OCI-LY7 (cell line): ENCODE measurements at regions not wholly inside any gene's neighbourhood (a gene's known extent, or its start where the extent isn't known, plus 50 kb on each side); places are given as distances from the start of the nearest gene placed in this dataset.

Experiments used
- BruUV-seq: library from RNA; stranded (reverse); fragments of 400-500 nt; replicated peaks from 2 replicates; lab custom pipeline; 2021; lab: Mats Ljungman, UMichigan
- CTCF ChIA-PET: fragments of 300-600 bp; sonication (Branson Sonifier 250); formaldehyde crosslinking; loops from one replicate; lab custom pipeline; 2022; ENCODE audit warnings: antibody characterized with exemption; ENCODE audit not compliant: unreplicated experiment; lab: Charles Lee
- POLR2A ChIA-PET: fragments of 300-600 bp; sonication (Branson Sonifier 250); formaldehyde crosslinking; loops from one replicate; lab custom pipeline; 2022; ENCODE audit warnings: antibody characterized with exemption; lab: Charles Lee
- DNase-seq: peaks from one replicate; pipeline ENCODE4 v3.0.0-alpha.2; 2015; ENCODE audit warnings: low spot score
- H2AFZ ChIP-seq: fragments of 200-600 bp; sonication (generic), shearing (Covaris generic); 2 replicates; pipeline ENCODE4 v1.6.1; 2014; ENCODE audit warnings: mild to moderate bottlenecking, antibody characterized with exemption, low read length, moderate library complexity
- H3K27ac ChIP-seq: fragments of 200-600 bp; sonication (generic); 2 replicates; pipeline ENCODE4 v1.5.1; 2014; ENCODE audit warnings: mixed run types, low read depth, mild to moderate bottlenecking, moderate library complexity, low read length, inconsistent platforms; ENCODE audit not compliant: poor library complexity, severe bottlenecking
- H3K36me3 ChIP-seq: fragments of 200-600 bp; sonication (generic); 2 replicates; pipeline ENCODE4 v1.6.1; 2014; ENCODE audit warnings: mild to moderate bottlenecking, antibody characterized with exemption, low read length, moderate library complexity, mixed read lengths; ENCODE audit not compliant: insufficient read depth
- H3K4me1 ChIP-seq: fragments of 200-600 bp; sonication (generic); 2 replicates; pipeline ENCODE4 v1.5.1; 2014; ENCODE audit warnings: mild to moderate bottlenecking, low read length; ENCODE audit not compliant: insufficient read depth, poor library complexity, severe bottlenecking
- H3K4me2 ChIP-seq: fragments of 200-600 bp; sonication (generic); 2 replicates; pipeline ENCODE4 v1.6.1; 2014; ENCODE audit warnings: mild to moderate bottlenecking, low read length
- H3K4me3 ChIP-seq: fragments of 200-600 bp; sonication (generic); 2 replicates; pipeline ENCODE4 v1.5.1; 2014; ENCODE audit warnings: mild to moderate bottlenecking, low read depth, low read length; ENCODE audit not compliant: poor library complexity, severe bottlenecking
- H3K79me2 ChIP-seq: fragments of 200-600 bp; sonication (generic); 2 replicates; pipeline ENCODE4 v1.6.1; 2016; ENCODE audit warnings: low read depth, mild to moderate bottlenecking, low read length, moderate library complexity, mixed read lengths; ENCODE audit not compliant: insufficient read depth
- H3K9me2 ChIP-seq: fragments of 200-600 bp; sonication (generic); 2 replicates; pipeline ENCODE4 v1.6.1; 2016; ENCODE audit warnings: mild to moderate bottlenecking, low read length, mixed read lengths; ENCODE audit not compliant: insufficient read depth
- H3K9me3 ChIP-seq: fragments of 200-600 bp; sonication (generic); 2 replicates; pipeline ENCODE4 v1.6.1; 2014; ENCODE audit warnings: mild to moderate bottlenecking, mixed run types, low read length, mixed read lengths
- H4K20me1 ChIP-seq: fragments of 200-600 bp; sonication (generic); 2 replicates; pipeline ENCODE4 v1.6.1; 2014; ENCODE audit warnings: mild to moderate bottlenecking, antibody characterized with exemption, low read length, moderate library complexity, mixed read lengths; ENCODE audit not compliant: insufficient read depth
- EZH2phosphoT487 ChIP-seq: fragments of 200-600 bp; sonication (generic); IDR thresholded peaks from 2 replicates; pipeline ENCODE4 v1.6.1; 2018; ENCODE audit warnings: low read depth, borderline replicate concordance, mild to moderate bottlenecking, mixed run types, antibody characterized with exemption, low read length, moderate library complexity, mixed read lengths
- intact Hi-C: fragments of 100-400 bp; cut with micrococcal nuclease; formaldehyde crosslinking; loops from one replicate; pipeline ENCODE4 v1.10.0; 2022; ENCODE audit not compliant: unreplicated experiment
- TF ChIP-seq, protein P1 (sequence below): fragments of 200-600 bp; sonication (generic); conservative IDR thresholded peaks from 2 replicates; pipeline ENCODE4 v1.5.1; 2014; ENCODE audit warnings: mild to moderate bottlenecking, antibody characterized with exemption, low read length, moderate library complexity, mixed read lengths

- Histone ChIP-seq H3K79me2 (no peaks in the 10 kb centered on the region), H4K20me1 (no peaks in the 10 kb centered on the region), H3K9me3 (no peaks in the 10 kb centered on the region), H2AFZ (no peak overlapping the region), H3K36me3 (no peaks in the 10 kb centered on the region), H3K27ac (no peak overlapping the region), H3K4me3 (no peak overlapping the region), H3K4me2 (no peak overlapping the region), H3K4me1 (no peaks in the 10 kb centered on the region), H3K9me2 (no peaks in the 10 kb centered on the region)
- intact Hi-C loops = no loop called here
- POLR2A ChIA-PET = no interaction called here
- BruUV-seq = no TSS peak
- TF ChIP-seq, protein P1, sequence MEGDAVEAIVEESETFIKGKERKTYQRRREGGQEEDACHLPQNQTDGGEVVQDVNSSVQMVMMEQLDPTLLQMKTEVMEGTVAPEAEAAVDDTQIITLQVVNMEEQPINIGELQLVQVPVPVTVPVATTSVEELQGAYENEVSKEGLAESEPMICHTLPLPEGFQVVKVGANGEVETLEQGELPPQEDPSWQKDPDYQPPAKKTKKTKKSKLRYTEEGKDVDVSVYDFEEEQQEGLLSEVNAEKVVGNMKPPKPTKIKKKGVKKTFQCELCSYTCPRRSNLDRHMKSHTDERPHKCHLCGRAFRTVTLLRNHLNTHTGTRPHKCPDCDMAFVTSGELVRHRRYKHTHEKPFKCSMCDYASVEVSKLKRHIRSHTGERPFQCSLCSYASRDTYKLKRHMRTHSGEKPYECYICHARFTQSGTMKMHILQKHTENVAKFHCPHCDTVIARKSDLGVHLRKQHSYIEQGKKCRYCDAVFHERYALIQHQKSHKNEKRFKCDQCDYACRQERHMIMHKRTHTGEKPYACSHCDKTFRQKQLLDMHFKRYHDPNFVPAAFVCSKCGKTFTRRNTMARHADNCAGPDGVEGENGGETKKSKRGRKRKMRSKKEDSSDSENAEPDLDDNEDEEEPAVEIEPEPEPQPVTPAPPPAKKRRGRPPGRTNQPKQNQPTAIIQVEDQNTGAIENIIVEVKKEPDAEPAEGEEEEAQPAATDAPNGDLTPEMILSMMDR = no peak
- no peak for TF ChIP-seq EZH2phosphoT487
- DNase-seq = no peak
- CTCF ChIA-PET = no interaction called here
Measured at GRCh38 chr16:56134790-56135189, 56.5 kb upstream of the GNAO1 start.

- intact Hi-C loops = no loop called here
- no peak overlapping the region for H3K27ac ChIP-seq
- no TSS peak for BruUV-seq
- TF ChIP-seq, protein P1 = no peak
- no peak for TF ChIP-seq EZH2phosphoT487
- no peak overlapping the region for H3K4me3 ChIP-seq
- H2AFZ ChIP-seq = no peak overlapping the region
- ChIA-PET CTCF (no interaction called here), POLR2A (interaction anchor here (0.5 to 0.9 kb wide), 2 partner anchors 13 to 366 kb away, joined by 3 to 4 read pairs; no protein-coding TSS in a partner anchor)
- H3K9me2 ChIP-seq = no peaks in the 10 kb centered on the region
- DNase-seq = no peak
- H3K36me3 ChIP-seq = no peaks in the 10 kb centered on the region
- no peaks in the 10 kb centered on the region for H3K4me1 ChIP-seq
- no peaks in the 10 kb centered on the region for H3K79me2 ChIP-seq
- no peaks in the 10 kb centered on the region for H3K9me3 ChIP-seq
- no peak overlapping the region for H3K4me2 ChIP-seq
- no peaks in the 10 kb centered on the region for H4K20me1 ChIP-seq
Measured at GRCh38 chr16:56125922-56126321, 65.4 kb upstream of the GNAO1 start.

DNA sequence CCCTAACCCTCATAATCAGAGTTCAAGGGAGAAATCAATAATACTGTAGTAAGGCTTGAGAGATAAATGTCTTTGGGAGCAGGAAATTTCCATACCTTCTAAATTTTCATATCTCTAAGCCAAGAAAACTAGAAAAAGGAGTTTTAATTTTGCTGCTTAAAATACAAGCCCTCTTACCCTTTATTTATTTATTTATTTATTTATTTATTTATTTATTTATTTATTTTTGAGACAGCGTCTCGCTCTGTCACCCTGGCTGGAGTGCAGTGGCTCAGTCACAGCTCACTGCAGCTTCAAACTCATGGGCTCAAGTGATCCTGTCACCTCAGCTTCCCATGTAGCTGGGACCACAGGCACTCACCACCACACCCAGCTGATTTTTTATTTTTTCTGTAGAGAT, 69.0 kb upstream of the GNAO1 start:
- no peak for DNase-seq
- POLR2A ChIA-PET = interaction anchor here (1.1 to 1.4 kb wide), 2 partner anchors 8 to 157 kb away, joined by 3 read pairs; no protein-coding TSS in a partner anchor
- no peaks in the 10 kb centered on the region for H3K4me1 ChIP-seq
- no peaks in the 10 kb centered on the region for H3K36me3 ChIP-seq
- H2AFZ ChIP-seq = no peak overlapping the region
- H3K27ac ChIP-seq = no peak overlapping the region
- H4K20me1 ChIP-seq = no peaks in the 10 kb centered on the region
- no peak overlapping the region for H3K4me3 ChIP-seq
- CTCF ChIA-PET = no interaction called here
- no peaks in the 10 kb centered on the region for H3K79me2 ChIP-seq
- intact Hi-C loops = no loop called here
- TF ChIP-seq EZH2phosphoT487 = no peak
- TF ChIP-seq, protein P1 = no peak
- no peak overlapping the region for H3K4me2 ChIP-seq
- BruUV-seq = no TSS peak
- no peaks in the 10 kb centered on the region for H3K9me2 ChIP-seq
- no peaks in the 10 kb centered on the region for H3K9me3 ChIP-seq
